HG02840 (cell line): ENCODE measurements at regions not wholly inside any gene's neighbourhood (a gene's known extent, or its start where the extent isn't known, plus 50 kb on each side); places are given as distances from the start of the nearest gene placed in this dataset.
"Not testable (repeated sequence)": the region's sequence is repeated elsewhere in the genome, so short reads cannot be mapped to it uniquely, and the experiment has no call there.

ENCODE experiments used
- ATAC-seq: cut with Tn5 transposase; IDR thresholded peaks from one replicate; pipeline ENCODE4 v1.9.1; 2021; ENCODE audit warnings: mild to moderate bottlenecking, moderate library complexity, moderate number of reproducible peaks; ENCODE audit not compliant: unreplicated experiment, low FRiP score

- no peak for ATAC-seq
Measured at GRCh38 chr7:66500087-66500486, 128.6 kb upstream of the KCTD7 start.

GRCh38 chr7:66502230-66503035 is 126.2 kb upstream of the KCTD7 start:
- ATAC-seq, result no peak

- ATAC-seq, result no peak
Measured at GRCh38 chr7:66503036-66503370, 125.7 kb upstream of the KCTD7 start.

- no peak for ATAC-seq
Measured at GRCh38 chr7:66503551-66504031, 125.1 kb upstream of the KCTD7 start.

- ATAC-seq, result no peak
Measured at GRCh38 chr7:66504131-66504530, 124.5 kb upstream of the KCTD7 start.

- no peak for ATAC-seq
Measured at GRCh38 chr7:66505009-66505408, 123.7 kb upstream of the KCTD7 start.

GRCh38 chr7:66505531-66506451 is 122.9 kb upstream of the KCTD7 start:
- ATAC-seq, result no peak

GRCh38 chr7:66506703-66507102 is 122.0 kb upstream of the KCTD7 start:
- not testable (repeated sequence) for ATAC-seq

- ATAC-seq, result no peak
Measured at GRCh38 chr7:66507764-66508296, 120.9 kb upstream of the KCTD7 start.

- no peak for ATAC-seq
Measured at GRCh38 chr7:66508431-66508830, 120.2 kb upstream of the KCTD7 start.

- no peak for ATAC-seq
Measured at GRCh38 chr7:66514050-66514449, 114.6 kb upstream of the KCTD7 start.

GRCh38 chr7:66517212-66517909 is 111.3 kb upstream of the KCTD7 start:
- no peak for ATAC-seq

GRCh38 chr7:66518151-66518691 is 110.5 kb upstream of the KCTD7 start:
- no peak for ATAC-seq

GRCh38 chr7:66521675-66522074 is 107.0 kb upstream of the KCTD7 start:
- no peak for ATAC-seq

GRCh38 chr7:66522518-66522917 is 106.2 kb upstream of the KCTD7 start:
- no peak for ATAC-seq

GRCh38 chr7:66523409-66523808 is 105.3 kb upstream of the KCTD7 start:
- no peak for ATAC-seq

- ATAC-seq, result no peak
Measured at GRCh38 chr7:66524738-66525137, 103.9 kb upstream of the KCTD7 start.

- not testable (repeated sequence) for ATAC-seq
Measured at GRCh38 chr7:66526782-66527181, 101.9 kb upstream of the KCTD7 start.

GRCh38 chr7:66528652-66529051 is 100.0 kb upstream of the KCTD7 start:
- ATAC-seq, result no peak

- no peak for ATAC-seq
Measured at GRCh38 chr7:66529883-66530610, 98.6 kb upstream of the KCTD7 start.
